ENCODE measurements at regions not wholly inside any gene's neighbourhood (a gene's known extent, or its start where the extent isn't known, plus 50 kb on each side); places are given as distances from the start of the nearest gene placed in this dataset.
"Not testable (repeated sequence)": the region's sequence is repeated elsewhere in the genome, so short reads cannot be mapped to it uniquely, and the experiment has no call there.

- TF ChIP-seq HDGF (IDR thresholded peaks at IDR 0.05); CTCF (IDR thresholded peaks at IDR 0.05 in 2 of 3, conservative IDR thresholded peaks at IDR 0.05 in 1 of 3; ENCODE audit: insufficient read depth in 2 of 3, low read depth in 1 of 3, low read length in 3 of 3); TFE3 (CRISPR knock-in tag; IDR thresholded peaks at IDR 0.05); PPARD (CRISPR knock-in tag; IDR thresholded peaks at IDR 0.05); ZNF707 (CRISPR knock-in tag; conservative IDR thresholded peaks at IDR 0.05); CAMTA2 (CRISPR knock-in tag; conservative IDR thresholded peaks at IDR 0.05); CTBP1 (IDR thresholded peaks at IDR 0.05; ENCODE audit: borderline replicate concordance); MAFK (IDR thresholded peaks at IDR 0.05; ENCODE audit: low read length); OTX1 (CRISPR knock-in tag; IDR thresholded peaks at IDR 0.05); YY1 (IDR thresholded peaks at IDR 0.05; ENCODE audit: borderline replicate concordance in 1 of 3, control insufficient read depth in 1 of 3, extremely low read depth in 1 of 3, insufficient read depth in 3 of 3, insufficient read length in 1 of 3, insufficient replicate concordance in 2 of 3, low read depth in 1 of 3, low read length in 2 of 3); FOXM1 (IDR thresholded peaks at IDR 0.05; ENCODE audit: low read depth); FOXM1 (CRISPR knock-in tag; IDR thresholded peaks at IDR 0.05; ENCODE audit: low read depth); BRD4 (IDR thresholded peaks at IDR 0.05): not testable (repeated sequence)
- TF ChIP-seq, protein P1, sequence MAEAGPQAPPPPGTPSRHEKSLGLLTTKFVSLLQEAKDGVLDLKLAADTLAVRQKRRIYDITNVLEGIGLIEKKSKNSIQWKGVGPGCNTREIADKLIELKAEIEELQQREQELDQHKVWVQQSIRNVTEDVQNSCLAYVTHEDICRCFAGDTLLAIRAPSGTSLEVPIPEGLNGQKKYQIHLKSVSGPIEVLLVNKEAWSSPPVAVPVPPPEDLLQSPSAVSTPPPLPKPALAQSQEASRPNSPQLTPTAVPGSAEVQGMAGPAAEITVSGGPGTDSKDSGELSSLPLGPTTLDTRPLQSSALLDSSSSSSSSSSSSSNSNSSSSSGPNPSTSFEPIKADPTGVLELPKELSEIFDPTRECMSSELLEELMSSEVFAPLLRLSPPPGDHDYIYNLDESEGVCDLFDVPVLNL (CRISPR knock-in tag; IDR thresholded peaks at IDR 0.05; ENCODE audit: low read depth), result not testable (repeated sequence)
Measured at GRCh38 chrX:63233013-63233412, 118.1 kb downstream of the SPIN4 start.

Data from K562 (cell line).